ENCODE measurements at regions not wholly inside any gene's neighbourhood (a gene's known extent, or its start where the extent isn't known, plus 50 kb on each side); places are given as distances from the start of the nearest gene placed in this dataset.

DNA sequence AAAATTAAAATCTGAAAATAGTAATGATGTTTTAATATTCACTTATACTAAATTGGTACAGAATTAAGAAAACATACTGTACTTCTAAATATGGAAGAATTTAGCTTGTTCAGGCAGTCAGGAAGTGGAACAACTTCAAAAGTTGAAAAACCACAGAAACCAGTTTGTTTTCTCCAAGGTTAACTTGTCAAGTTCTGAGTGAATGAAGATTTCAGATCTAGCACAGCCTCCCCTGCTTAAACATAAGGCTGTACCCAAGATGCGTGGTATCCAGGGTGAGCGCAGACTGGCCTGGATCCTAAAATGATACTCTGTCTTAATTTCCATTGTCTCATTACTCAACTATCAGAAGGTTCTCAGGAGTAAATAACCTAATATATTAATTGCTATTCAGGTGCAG is 730.7 kb upstream of the KIF2B start:
- TF ChIP-seq, protein P1, sequence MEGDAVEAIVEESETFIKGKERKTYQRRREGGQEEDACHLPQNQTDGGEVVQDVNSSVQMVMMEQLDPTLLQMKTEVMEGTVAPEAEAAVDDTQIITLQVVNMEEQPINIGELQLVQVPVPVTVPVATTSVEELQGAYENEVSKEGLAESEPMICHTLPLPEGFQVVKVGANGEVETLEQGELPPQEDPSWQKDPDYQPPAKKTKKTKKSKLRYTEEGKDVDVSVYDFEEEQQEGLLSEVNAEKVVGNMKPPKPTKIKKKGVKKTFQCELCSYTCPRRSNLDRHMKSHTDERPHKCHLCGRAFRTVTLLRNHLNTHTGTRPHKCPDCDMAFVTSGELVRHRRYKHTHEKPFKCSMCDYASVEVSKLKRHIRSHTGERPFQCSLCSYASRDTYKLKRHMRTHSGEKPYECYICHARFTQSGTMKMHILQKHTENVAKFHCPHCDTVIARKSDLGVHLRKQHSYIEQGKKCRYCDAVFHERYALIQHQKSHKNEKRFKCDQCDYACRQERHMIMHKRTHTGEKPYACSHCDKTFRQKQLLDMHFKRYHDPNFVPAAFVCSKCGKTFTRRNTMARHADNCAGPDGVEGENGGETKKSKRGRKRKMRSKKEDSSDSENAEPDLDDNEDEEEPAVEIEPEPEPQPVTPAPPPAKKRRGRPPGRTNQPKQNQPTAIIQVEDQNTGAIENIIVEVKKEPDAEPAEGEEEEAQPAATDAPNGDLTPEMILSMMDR (IDR thresholded peaks at IDR 0.05), result no peak
- TF ChIP-seq POLR2A (IDR thresholded peaks at IDR 0.05), result no peak

All from esophagus squamous epithelium (tissue), 4 donors.